Tibial artery (tissue), 4 donors: ENCODE measurements at regions not wholly inside any gene's neighbourhood (a gene's known extent, or its start where the extent isn't known, plus 50 kb on each side); places are given as distances from the start of the nearest gene placed in this dataset.

Experiments used
- DNase-seq, 2 donors: peaks; one replicate each; pipeline ENCODE4 v3.0.0-alpha.2; 2019
- H3K27ac ChIP-seq, 2 donors: fragments of 200-600 bp; sonication (generic) in 1 of 2; 1 replicate in 1 of 2; 2 replicates in 1 of 2; pipeline ENCODE4 v1.5.1; 2018 to 2019; ENCODE audit warnings: mild to moderate bottlenecking in 1 of 2
- H3K27me3 ChIP-seq, 2 donors: fragments of 200-600 bp; sonication (generic) in 1 of 2; one replicate each; pipeline versions ENCODE4 v1.5.1 to v1.6.0; 2016 to 2019
- H3K36me3 ChIP-seq, 3 donors: fragments of 200-600 bp; sonication (generic) in 2 of 3; one replicate each; pipeline ENCODE4 v1.5.1; 2016 to 2019; ENCODE audit warnings: mild to moderate bottlenecking in 2 of 3
- H3K4me1 ChIP-seq, 4 donors: fragments of 200-600 bp; sonication (generic) in 2 of 4; 1 replicate in 3 of 4; 2 replicates in 1 of 4; pipeline ENCODE4 v1.5.1; 2016 to 2019
- H3K4me3 ChIP-seq, 2 donors: fragments of 200-600 bp; sonication (generic) in 1 of 2; 1 replicate in 1 of 2; 2 replicates in 1 of 2; pipeline ENCODE4 v1.5.1; 2018 to 2019; ENCODE audit warnings: mild to moderate bottlenecking in 2 of 2
- H3K9me3 ChIP-seq, 3 donors: fragments of 200-600 bp; sonication (generic) in 1 of 3; one replicate each; pipeline ENCODE4 v1.5.1; 2016 to 2019
- CTCF ChIP-seq, 2 experiments: fragments of 200-600 bp in 1 of 2; fragments of 450-650 bp in 1 of 2; IDR thresholded peaks; one replicate each; pipeline ENCODE4 v1.5.1; 2017 to 2019; ENCODE audit warnings: antibody characterized with exemption in 2 of 2, mild to moderate bottlenecking in 1 of 2, moderate library complexity in 1 of 2
- intact Hi-C: fragments of 100-400 bp; cut with DNase I; formaldehyde crosslinking; loops from one replicate; pipeline ENCODE4 v1.15.0; 2023; ENCODE audit warnings: low total_unique reads

- intact Hi-C loops, result no loop called here
- no peak overlapping the region for H3K27ac ChIP-seq
- no peaks in the 10 kb centered on the region for H3K27me3 ChIP-seq
- H3K4me1 ChIP-seq, result no peaks in the 10 kb centered on the region
- H3K9me3 ChIP-seq, result no peaks in the 10 kb centered on the region
- no peak overlapping the region for H3K4me3 ChIP-seq
- TF ChIP-seq CTCF (IDR thresholded peaks at IDR 0.05), result no peak
- no peaks in the 10 kb centered on the region for H3K36me3 ChIP-seq
- no peak for DNase-seq
Observed at GRCh38 chr18:57930476-57930875, 113.5 kb upstream of the NEDD4L start.

GRCh38 chr18:57929922-57930321 lies 114.1 kb upstream of the NEDD4L start:
- Histone ChIP-seq H3K27ac (no peak overlapping the region), H3K4me1 (no peaks in the 10 kb centered on the region), H3K9me3 (no peaks in the 10 kb centered on the region), H3K4me3 (no peak overlapping the region), H3K27me3 (no peaks in the 10 kb centered on the region), H3K36me3 (no peaks in the 10 kb centered on the region)
- DNase-seq, result no peak
- TF ChIP-seq CTCF (IDR thresholded peaks at IDR 0.05), result no peak
- intact Hi-C loops, result no loop called here

GRCh38 chr18:57928466-57928865 lies 115.6 kb upstream of the NEDD4L start:
- Histone ChIP-seq H3K36me3 (no peaks in the 10 kb centered on the region), H3K4me3 (no peak overlapping the region), H3K9me3 (no peaks in the 10 kb centered on the region), H3K4me1 (no peaks in the 10 kb centered on the region), H3K27ac (no peak overlapping the region), H3K27me3 (no peaks in the 10 kb centered on the region)
- TF ChIP-seq CTCF (IDR thresholded peaks at IDR 0.05), result no peak
- intact Hi-C loops, result no loop called here
- no peak for DNase-seq

GRCh38 chr18:57927511-57927910 lies 116.5 kb upstream of the NEDD4L start:
- H3K9me3 ChIP-seq, result no peaks in the 10 kb centered on the region
- H3K4me1 ChIP-seq, result no peaks in the 10 kb centered on the region
- H3K27me3 ChIP-seq, result no peaks in the 10 kb centered on the region
- intact Hi-C loops, result no loop called here
- H3K4me3 ChIP-seq, result no peak overlapping the region
- no peak for DNase-seq
- H3K27ac ChIP-seq, result no peak overlapping the region
- H3K36me3 ChIP-seq, result no peaks in the 10 kb centered on the region
- no peak for TF ChIP-seq CTCF (IDR thresholded peaks at IDR 0.05)

- H3K27me3 ChIP-seq, result no peaks in the 10 kb centered on the region
- H3K27ac ChIP-seq, result no peak overlapping the region
- intact Hi-C loops, result no loop called here
- no peak overlapping the region for H3K4me3 ChIP-seq
- no peaks in the 10 kb centered on the region for H3K36me3 ChIP-seq
- no peaks in the 10 kb centered on the region for H3K9me3 ChIP-seq
- H3K4me1 ChIP-seq, result no peaks in the 10 kb centered on the region
- no peak for DNase-seq
- no peak for TF ChIP-seq CTCF (IDR thresholded peaks at IDR 0.05)
Observed at GRCh38 chr18:57925706-57926105, 118.3 kb upstream of the NEDD4L start.

GRCh38 chr18:57923611-57924010 lies 120.4 kb upstream of the NEDD4L start:
- intact Hi-C loops, result no loop called here
- Histone ChIP-seq H3K9me3 (no peaks in the 10 kb centered on the region), H3K27ac (no peak overlapping the region), H3K36me3 (no peaks in the 10 kb centered on the region), H3K4me1 (no peaks in the 10 kb centered on the region), H3K27me3 (no peaks in the 10 kb centered on the region), H3K4me3 (no peak overlapping the region)
- DNase-seq, result no peak
- TF ChIP-seq CTCF (IDR thresholded peaks at IDR 0.05), result no peak
